Spleen (tissue), 11 donors: ENCODE measurements at regions not wholly inside any gene's neighbourhood (a gene's known extent, or its start where the extent isn't known, plus 50 kb on each side); places are given as distances from the start of the nearest gene placed in this dataset.

Experiments
- DNase-seq: peaks from one replicate; pipeline ENCODE4 v3.0.0-alpha.2; 2020
- H3K27ac ChIP-seq, 8 donors: fragments of 200-600 bp; sonication (generic) in 7 of 8; 1 replicate in 4 of 8; 2 replicates in 4 of 8; pipeline versions ENCODE4 v1.5.0 to v1.8.0; 2016 to 2021; ENCODE audit warnings: inconsistent platforms in 4 of 8, mild to moderate bottlenecking in 4 of 8, moderate library complexity in 1 of 8
- H3K27me3 ChIP-seq, 7 donors: fragments of 200-600 bp; sonication (generic) in 6 of 7; replicated peaks in 1 of 7; 1 replicate in 4 of 7; 2 replicates in 3 of 7; pipeline versions ENCODE4 v1.5.0 to v1.8.0; 2016 to 2021; ENCODE audit warnings: inconsistent platforms in 3 of 7, mild to moderate bottlenecking in 1 of 7
- H3K36me3 ChIP-seq, 6 donors: fragments of 200-600 bp; sonication (generic) in 5 of 6; 1 replicate in 4 of 6; 2 replicates in 2 of 6; pipeline versions ENCODE4 v1.5.0 to v1.8.0; 2016 to 2021; ENCODE audit warnings: inconsistent platforms in 2 of 6
- H3K4me1 ChIP-seq, 6 donors: fragments of 200-600 bp; sonication (generic) in 5 of 6; 1 replicate in 3 of 6; 2 replicates in 3 of 6; pipeline versions ENCODE4 v1.5.0 to v1.8.0; 2016 to 2021; ENCODE audit warnings: inconsistent platforms in 3 of 6
- H3K4me3 ChIP-seq, 8 donors: fragments of 200-600 bp; sonication (generic) in 7 of 8; 1 replicate in 4 of 8; 2 replicates in 4 of 8; pipeline versions ENCODE4 v1.5.0 to v1.8.0; 2016 to 2021; ENCODE audit warnings: inconsistent platforms in 4 of 8, mild to moderate bottlenecking in 4 of 8, moderate library complexity in 2 of 8
- H3K9me3 ChIP-seq, 8 donors: fragments of 200-600 bp; sonication (generic) in 7 of 8; 1 replicate in 4 of 8; 2 replicates in 4 of 8; pipeline versions ENCODE4 v1.5.0 to v1.8.0; 2016 to 2021; ENCODE audit warnings: inconsistent platforms in 4 of 8
- POLR2A ChIP-seq, 3 donors: fragments of 450-650 bp; IDR thresholded peaks; one replicate each; pipeline ENCODE4 v1.5.1; 2017; ENCODE audit warnings: antibody characterized with exemption in 3 of 3, mild to moderate bottlenecking in 1 of 3
- POLR2AphosphoS5 ChIP-seq, 3 donors: sonication (generic); formaldehyde crosslinking; IDR thresholded peaks; one replicate each; pipeline ENCODE4 v1.5.1; 2017; ENCODE audit warnings: antibody characterized with exemption in 3 of 3
- WGBS, 5 donors: extraction: QIAGEN DNeasy Blood & Tissue Kit in 3 of 5; methylation state at CpG; one replicate each; pipeline versions ENCODE4 v1.1.5 to v1.1.7; 2013 to 2018; 5-methylcytosine and 5-hydroxymethylcytosine counted together
- intact Hi-C: fragments of 100-400 bp; cut with DNase I; formaldehyde crosslinking; loops from one replicate; pipeline ENCODE4 v1.15.0; 2023; ENCODE audit warnings: low total_unique reads
- TF ChIP-seq, protein P1 (sequence below), 11 experiments: fragments of 200-600 bp in 7 of 11; fragments of 450-650 bp in 4 of 11; sonication (generic) in 4 of 11; IDR thresholded peaks in 8 of 11; conservative IDR thresholded peaks in 3 of 11; 1 replicate in 7 of 11; 2 replicates in 4 of 11; pipeline versions ENCODE4 v1.4.0 to v1.8.0; 2016 to 2021; ENCODE audit warnings: antibody characterized with exemption in 11 of 11, inconsistent platforms in 4 of 11, mild to moderate bottlenecking in 1 of 11
- donor health status: healthy with polysubstance abuse.
- donor health status: DM: no; HTN: no; CAD: no; lungs with moderate emphysema.
- donor health status: DM: no; HTN: no; CAD: no.
- donor health status: Bipolar disorder and iron deficiency.
- donor health status: healthy.
- donor health status: DM: no; HTN: no; CAD: no.
- donor health status: DM: yes; HTN: yes; CAD: no.

DNA sequence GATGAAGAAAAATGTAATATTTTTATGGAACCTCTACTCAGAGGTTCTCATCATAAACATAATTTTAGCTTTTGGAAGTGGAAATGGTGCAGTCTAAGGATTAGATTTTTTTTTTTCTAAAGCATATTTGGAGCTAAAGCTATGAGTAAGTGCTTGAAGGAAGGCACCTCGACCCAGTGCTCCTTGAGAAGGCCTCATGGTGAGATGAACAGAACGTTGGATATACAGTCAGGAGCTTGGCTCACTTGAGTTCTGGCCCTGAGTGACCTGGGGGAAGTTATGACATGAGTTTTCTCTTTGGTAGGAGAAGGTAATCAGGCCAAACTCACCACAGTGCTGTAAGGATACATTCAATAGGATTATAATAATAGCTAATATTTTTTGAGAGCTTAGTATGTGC lies 163.3 kb downstream of the JCAD start:
- TF ChIP-seq, protein P1, sequence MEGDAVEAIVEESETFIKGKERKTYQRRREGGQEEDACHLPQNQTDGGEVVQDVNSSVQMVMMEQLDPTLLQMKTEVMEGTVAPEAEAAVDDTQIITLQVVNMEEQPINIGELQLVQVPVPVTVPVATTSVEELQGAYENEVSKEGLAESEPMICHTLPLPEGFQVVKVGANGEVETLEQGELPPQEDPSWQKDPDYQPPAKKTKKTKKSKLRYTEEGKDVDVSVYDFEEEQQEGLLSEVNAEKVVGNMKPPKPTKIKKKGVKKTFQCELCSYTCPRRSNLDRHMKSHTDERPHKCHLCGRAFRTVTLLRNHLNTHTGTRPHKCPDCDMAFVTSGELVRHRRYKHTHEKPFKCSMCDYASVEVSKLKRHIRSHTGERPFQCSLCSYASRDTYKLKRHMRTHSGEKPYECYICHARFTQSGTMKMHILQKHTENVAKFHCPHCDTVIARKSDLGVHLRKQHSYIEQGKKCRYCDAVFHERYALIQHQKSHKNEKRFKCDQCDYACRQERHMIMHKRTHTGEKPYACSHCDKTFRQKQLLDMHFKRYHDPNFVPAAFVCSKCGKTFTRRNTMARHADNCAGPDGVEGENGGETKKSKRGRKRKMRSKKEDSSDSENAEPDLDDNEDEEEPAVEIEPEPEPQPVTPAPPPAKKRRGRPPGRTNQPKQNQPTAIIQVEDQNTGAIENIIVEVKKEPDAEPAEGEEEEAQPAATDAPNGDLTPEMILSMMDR (IDR thresholded peaks at IDR 0.05 in 8 of 11, conservative IDR thresholded peaks at IDR 0.05 in 3 of 11), result no peak
- no peak for TF ChIP-seq POLR2A (IDR thresholded peaks at IDR 0.05)
- no peak for TF ChIP-seq POLR2AphosphoS5 (IDR thresholded peaks at IDR 0.05)
- Histone ChIP-seq H3K9me3 (peaks cover 0 to 6% (median 0%) of the 10 kb centered on the region in 8 donors), H3K4me1 (no peaks in the 10 kb centered on the region), H3K27ac (no peak overlapping the region), H3K36me3 (no peaks in the 10 kb centered on the region), H3K4me3 (no peak overlapping the region), H3K27me3 (no peaks in the 10 kb centered on the region)
- intact Hi-C loops, result no loop called here
- WGBS, 5 donors, result 40 to 62% (median 51%) methylated on average over 2 of the region's 2 CpGs
- no peak for DNase-seq

DNA sequence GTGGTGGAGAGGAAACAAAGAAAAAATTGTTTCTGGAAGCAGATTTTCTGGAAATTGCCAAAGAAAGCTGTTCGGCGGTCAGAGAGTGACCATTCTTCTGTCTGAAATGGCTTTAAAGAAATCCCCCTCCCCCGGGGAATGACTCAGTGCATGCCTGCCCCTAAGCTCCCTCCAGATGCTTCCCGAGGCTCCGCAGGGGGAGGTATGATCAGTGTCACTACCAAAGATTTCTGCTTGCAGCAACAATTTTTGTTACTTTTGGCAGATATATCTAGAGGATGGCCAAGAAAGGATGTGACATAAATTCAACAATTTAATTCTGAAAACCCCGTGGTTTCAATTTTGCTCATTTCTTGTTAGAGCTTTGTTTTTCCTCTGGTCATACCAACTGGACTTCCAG lies 163.9 kb downstream of the JCAD start:
- WGBS, 5 donors, result 65 to 75% (median 67%) methylated on average over 6 of the region's 6 CpGs
- Histone ChIP-seq H3K4me1 (no peaks in the 10 kb centered on the region), H3K4me3 (no peak overlapping the region), H3K27me3 (no peaks in the 10 kb centered on the region), H3K36me3 (no peaks in the 10 kb centered on the region), H3K9me3 (peaks cover 0 to 6% (median 0%) of the 10 kb centered on the region in 8 donors), H3K27ac (no peak overlapping the region)
- TF ChIP-seq POLR2A (IDR thresholded peaks at IDR 0.05) (no peak), POLR2AphosphoS5 (IDR thresholded peaks at IDR 0.05) (no peak)
- TF ChIP-seq, protein P1 (IDR thresholded peaks at IDR 0.05 in 8 of 11, conservative IDR thresholded peaks at IDR 0.05 in 3 of 11), result no peak
- intact Hi-C loops, result no loop called here
- no peak for DNase-seq

DNA sequence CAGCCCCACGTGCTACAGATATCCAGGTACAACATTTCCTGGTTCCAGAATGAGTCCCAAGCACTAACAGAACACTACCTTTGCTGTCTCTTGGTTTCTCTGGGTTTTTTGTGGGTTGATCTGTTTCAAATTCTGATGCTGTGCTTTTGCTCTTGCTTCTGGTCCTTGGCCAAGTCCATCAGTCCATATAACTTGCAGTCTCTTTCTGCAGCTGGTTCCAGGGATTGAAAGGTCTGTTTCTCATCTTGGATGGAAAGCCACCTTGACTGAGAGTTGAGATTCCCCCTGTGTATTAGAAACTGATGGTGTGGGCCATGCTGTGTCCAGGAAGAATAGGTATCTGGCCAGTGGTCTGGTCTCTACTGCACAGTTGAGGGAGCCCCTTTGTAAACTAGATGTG lies 171.1 kb downstream of the JCAD start:
- no peak overlapping the region for H3K4me3 ChIP-seq
- H3K36me3 ChIP-seq, result no peaks in the 10 kb centered on the region
- 65 to 86% (median 68%) methylated on average over 1 of the region's 1 CpG for WGBS, 5 donors
- H3K4me1 ChIP-seq, result no peaks in the 10 kb centered on the region
- DNase-seq, result no peak
- no peak overlapping the region for H3K27ac ChIP-seq
- H3K9me3 ChIP-seq, result no peaks in the 10 kb centered on the region
- TF ChIP-seq, protein P1 (IDR thresholded peaks at IDR 0.05 in 8 of 11, conservative IDR thresholded peaks at IDR 0.05 in 3 of 11), result no peak
- TF ChIP-seq POLR2A (IDR thresholded peaks at IDR 0.05) (no peak), POLR2AphosphoS5 (IDR thresholded peaks at IDR 0.05) (no peak)
- H3K27me3 ChIP-seq, result no peaks in the 10 kb centered on the region
- intact Hi-C loops, result no loop called here

DNA sequence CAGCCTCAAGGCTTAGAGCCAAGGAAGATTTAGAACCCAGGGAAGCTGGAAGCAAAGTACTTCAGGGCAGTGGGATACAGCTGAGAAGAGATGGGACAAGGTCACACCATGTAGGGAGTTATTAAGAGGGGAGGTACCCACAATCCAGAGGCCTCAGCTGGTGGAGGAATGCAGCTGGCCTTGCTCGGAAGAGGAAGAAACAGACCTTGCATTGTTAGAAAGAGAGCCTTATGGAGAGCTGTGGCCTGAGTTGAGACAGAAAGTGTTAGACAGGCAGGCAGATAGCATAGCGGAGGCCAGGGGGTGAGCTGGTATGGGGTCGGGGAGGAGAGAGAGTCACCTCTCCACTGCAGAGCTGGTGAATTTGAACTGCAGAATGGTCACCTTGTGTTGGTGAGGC lies 173.1 kb downstream of the JCAD start:
- Histone ChIP-seq H3K4me3 (no peak overlapping the region), H3K27me3 (no peaks in the 10 kb centered on the region), H3K4me1 (no peaks in the 10 kb centered on the region), H3K27ac (no peak overlapping the region), H3K36me3 (no peaks in the 10 kb centered on the region), H3K9me3 (no peaks in the 10 kb centered on the region)
- TF ChIP-seq, protein P1 (IDR thresholded peaks at IDR 0.05 in 8 of 11, conservative IDR thresholded peaks at IDR 0.05 in 3 of 11), result no peak
- no peak for TF ChIP-seq POLR2AphosphoS5 (IDR thresholded peaks at IDR 0.05)
- no peak for TF ChIP-seq POLR2A (IDR thresholded peaks at IDR 0.05)
- DNase-seq, result no peak
- WGBS, 5 donors, result 88 to 96% (median 91%) methylated on average over 3 of the region's 3 CpGs
- intact Hi-C loops, result no loop called here
